OCI-LY7 (cell line): ENCODE measurements at regions not wholly inside any gene's neighbourhood (a gene's known extent, or its start where the extent isn't known, plus 50 kb on each side); places are given as distances from the start of the nearest gene placed in this dataset.

Experiments used
- BruUV-seq: library from RNA; stranded (reverse); fragments of 400-500 nt; replicated peaks from 2 replicates; lab custom pipeline; 2021; lab: Mats Ljungman, UMichigan
- CTCF ChIA-PET: fragments of 300-600 bp; sonication (Branson Sonifier 250); formaldehyde crosslinking; loops from one replicate; lab custom pipeline; 2022; ENCODE audit warnings: antibody characterized with exemption; ENCODE audit not compliant: unreplicated experiment; lab: Charles Lee
- POLR2A ChIA-PET: fragments of 300-600 bp; sonication (Branson Sonifier 250); formaldehyde crosslinking; loops from one replicate; lab custom pipeline; 2022; ENCODE audit warnings: antibody characterized with exemption; lab: Charles Lee
- DNase-seq: peaks from one replicate; pipeline ENCODE4 v3.0.0-alpha.2; 2015; ENCODE audit warnings: low spot score
- H2AFZ ChIP-seq: fragments of 200-600 bp; sonication (generic), shearing (Covaris generic); 2 replicates; pipeline ENCODE4 v1.6.1; 2014; ENCODE audit warnings: mild to moderate bottlenecking, antibody characterized with exemption, low read length, moderate library complexity
- H3K27ac ChIP-seq: fragments of 200-600 bp; sonication (generic); 2 replicates; pipeline ENCODE4 v1.5.1; 2014; ENCODE audit warnings: mixed run types, low read depth, mild to moderate bottlenecking, moderate library complexity, low read length, inconsistent platforms; ENCODE audit not compliant: poor library complexity, severe bottlenecking
- H3K36me3 ChIP-seq: fragments of 200-600 bp; sonication (generic); 2 replicates; pipeline ENCODE4 v1.6.1; 2014; ENCODE audit warnings: mild to moderate bottlenecking, antibody characterized with exemption, low read length, moderate library complexity, mixed read lengths; ENCODE audit not compliant: insufficient read depth
- H3K4me1 ChIP-seq: fragments of 200-600 bp; sonication (generic); 2 replicates; pipeline ENCODE4 v1.5.1; 2014; ENCODE audit warnings: mild to moderate bottlenecking, low read length; ENCODE audit not compliant: insufficient read depth, poor library complexity, severe bottlenecking
- H3K4me2 ChIP-seq: fragments of 200-600 bp; sonication (generic); 2 replicates; pipeline ENCODE4 v1.6.1; 2014; ENCODE audit warnings: mild to moderate bottlenecking, low read length
- H3K4me3 ChIP-seq: fragments of 200-600 bp; sonication (generic); 2 replicates; pipeline ENCODE4 v1.5.1; 2014; ENCODE audit warnings: mild to moderate bottlenecking, low read depth, low read length; ENCODE audit not compliant: poor library complexity, severe bottlenecking
- H3K79me2 ChIP-seq: fragments of 200-600 bp; sonication (generic); 2 replicates; pipeline ENCODE4 v1.6.1; 2016; ENCODE audit warnings: low read depth, mild to moderate bottlenecking, low read length, moderate library complexity, mixed read lengths; ENCODE audit not compliant: insufficient read depth
- H3K9me2 ChIP-seq: fragments of 200-600 bp; sonication (generic); 2 replicates; pipeline ENCODE4 v1.6.1; 2016; ENCODE audit warnings: mild to moderate bottlenecking, low read length, mixed read lengths; ENCODE audit not compliant: insufficient read depth
- H3K9me3 ChIP-seq: fragments of 200-600 bp; sonication (generic); 2 replicates; pipeline ENCODE4 v1.6.1; 2014; ENCODE audit warnings: mild to moderate bottlenecking, mixed run types, low read length, mixed read lengths
- H4K20me1 ChIP-seq: fragments of 200-600 bp; sonication (generic); 2 replicates; pipeline ENCODE4 v1.6.1; 2014; ENCODE audit warnings: mild to moderate bottlenecking, antibody characterized with exemption, low read length, moderate library complexity, mixed read lengths; ENCODE audit not compliant: insufficient read depth
- CTCF ChIP-seq: fragments of 200-600 bp; sonication (generic); conservative IDR thresholded peaks from 2 replicates; pipeline ENCODE4 v1.5.1; 2014; ENCODE audit warnings: mild to moderate bottlenecking, antibody characterized with exemption, low read length, moderate library complexity, mixed read lengths
- EZH2phosphoT487 ChIP-seq: fragments of 200-600 bp; sonication (generic); IDR thresholded peaks from 2 replicates; pipeline ENCODE4 v1.6.1; 2018; ENCODE audit warnings: low read depth, borderline replicate concordance, mild to moderate bottlenecking, mixed run types, antibody characterized with exemption, low read length, moderate library complexity, mixed read lengths
- intact Hi-C: fragments of 100-400 bp; cut with micrococcal nuclease; formaldehyde crosslinking; loops from one replicate; pipeline ENCODE4 v1.10.0; 2022; ENCODE audit not compliant: unreplicated experiment

- Histone ChIP-seq H3K27ac (no peak overlapping the region), H3K36me3 (no peaks in the 10 kb centered on the region), H4K20me1 (no peaks in the 10 kb centered on the region), H3K4me2 (no peak overlapping the region), H2AFZ (no peak overlapping the region), H3K9me3 (no peaks in the 10 kb centered on the region), H3K9me2 (no peaks in the 10 kb centered on the region), H3K4me1 (no peaks in the 10 kb centered on the region), H3K79me2 (no peaks in the 10 kb centered on the region), H3K4me3 (no peak overlapping the region)
- no peak for DNase-seq
- TF ChIP-seq CTCF (no peak), EZH2phosphoT487 (no peak)
- BruUV-seq, result no TSS peak
- intact Hi-C loops, result no loop called here
- ChIA-PET CTCF (no interaction called here), POLR2A (interaction anchor here (1.5 kb wide), 1 partner anchor 12 kb away, joined by 4 read pairs; no protein-coding TSS in a partner anchor)
Measured at GRCh38 chr17:70936724-70937123, 767.4 kb downstream of the KCNJ2 start.

GRCh38 chr17:70938336-70938735 lies 769.0 kb downstream of the KCNJ2 start:
- H3K4me2 ChIP-seq, result no peak overlapping the region
- POLR2A ChIA-PET, result interaction anchor here (1.5 kb wide), 1 partner anchor 11 kb away, joined by 4 read pairs; no protein-coding TSS in a partner anchor
- H2AFZ ChIP-seq, result no peak overlapping the region
- intact Hi-C loops, result no loop called here
- CTCF ChIA-PET, result no interaction called here
- TF ChIP-seq EZH2phosphoT487 (no peak), CTCF (no peak)
- no TSS peak for BruUV-seq
- H3K36me3 ChIP-seq, result no peaks in the 10 kb centered on the region
- H3K79me2 ChIP-seq, result no peaks in the 10 kb centered on the region
- H3K27ac ChIP-seq, result no peak overlapping the region
- H3K4me3 ChIP-seq, result no peak overlapping the region
- no peaks in the 10 kb centered on the region for H4K20me1 ChIP-seq
- H3K9me2 ChIP-seq, result no peaks in the 10 kb centered on the region
- no peaks in the 10 kb centered on the region for H3K9me3 ChIP-seq
- DNase-seq, result no peak
- H3K4me1 ChIP-seq, result no peaks in the 10 kb centered on the region

DNA sequence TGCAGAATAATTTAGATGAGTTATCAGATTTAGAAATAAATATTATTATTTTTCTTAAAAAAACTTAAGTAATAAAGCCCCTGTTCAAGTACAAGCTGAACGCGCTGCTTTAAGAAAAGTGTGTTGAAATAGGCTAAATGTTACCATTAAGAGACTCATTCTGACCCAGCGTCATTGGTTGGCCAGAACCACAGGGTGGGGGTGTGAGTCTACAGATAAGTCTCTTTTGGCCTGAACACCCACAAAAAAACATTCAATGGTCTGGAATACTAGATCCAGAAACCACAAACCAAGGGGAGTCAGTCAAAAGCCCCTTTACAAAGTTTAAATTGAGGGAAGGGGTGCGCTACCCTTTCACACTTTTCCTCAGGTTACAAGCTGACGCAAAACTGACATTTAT lies 776.1 kb downstream of the KCNJ2 start:
- Histone ChIP-seq H3K27ac (no peak overlapping the region), H3K79me2 (no peaks in the 10 kb centered on the region), H3K4me2 (no peak overlapping the region), H2AFZ (no peak overlapping the region), H3K4me3 (no peak overlapping the region), H3K36me3 (no peaks in the 10 kb centered on the region), H3K9me2 (no peaks in the 10 kb centered on the region), H3K4me1 (no peaks in the 10 kb centered on the region), H4K20me1 (no peaks in the 10 kb centered on the region), H3K9me3 (no peaks in the 10 kb centered on the region)
- no TSS peak for BruUV-seq
- TF ChIP-seq EZH2phosphoT487 (no peak), CTCF (no peak)
- intact Hi-C loops, result no loop called here
- DNase-seq, result no peak
- ChIA-PET CTCF (no interaction called here), POLR2A (no interaction called here)
